ENCODE measurements at regions not wholly inside any gene's neighbourhood (a gene's known extent, or its start where the extent isn't known, plus 50 kb on each side); places are given as distances from the start of the nearest gene placed in this dataset.

- TF ChIP-seq CTCF (IDR thresholded peaks at IDR 0.05; ENCODE audit: insufficient read depth, low read depth, low read length, missing control alignments), result no peak
- no peak overlapping the region for H3K4me3 ChIP-seq (ENCODE audit: low read depth, low read length)
- DNase-seq (ENCODE audit: low read depth), result no peak
Observed at GRCh38 chr6:186340-186965, 105.8 kb upstream of the DUSP22 start.

- no peak overlapping the region for H3K4me3 ChIP-seq (ENCODE audit: low read depth, low read length)
- no peak for TF ChIP-seq CTCF (IDR thresholded peaks at IDR 0.05; ENCODE audit: insufficient read depth, low read depth, low read length, missing control alignments)
- DNase-seq (ENCODE audit: low read depth), result no peak
Observed at GRCh38 chr6:187210-187861, 105.0 kb upstream of the DUSP22 start.

- TF ChIP-seq CTCF (IDR thresholded peaks at IDR 0.05; ENCODE audit: insufficient read depth, low read depth, low read length, missing control alignments), result peak; percentile 97
- peak overlapping the region; percentile 31 for H3K4me3 ChIP-seq (ENCODE audit: low read depth, low read length)
- DNase-seq (ENCODE audit: low read depth), result peak; percentile 96
Observed at GRCh38 chr6:188821-189655, 103.2 kb upstream of the DUSP22 start.

GRCh38 chr6:189676-190075 lies 102.6 kb upstream of the DUSP22 start:
- peak overlapping the region; percentile 31 for H3K4me3 ChIP-seq (ENCODE audit: low read depth, low read length)
- DNase-seq (ENCODE audit: low read depth), result peak; percentile 63
- TF ChIP-seq CTCF (IDR thresholded peaks at IDR 0.05; ENCODE audit: insufficient read depth, low read depth, low read length, missing control alignments), result no peak

- no peak overlapping the region for H3K4me3 ChIP-seq (ENCODE audit: low read depth, low read length)
- DNase-seq (ENCODE audit: low read depth), result peak; percentile 54
- peak; percentile 33 for TF ChIP-seq CTCF (IDR thresholded peaks at IDR 0.05; ENCODE audit: insufficient read depth, low read depth, low read length, missing control alignments)
Observed at GRCh38 chr6:190596-191395, 101.5 kb upstream of the DUSP22 start.

- no peak for TF ChIP-seq CTCF (IDR thresholded peaks at IDR 0.05; ENCODE audit: insufficient read depth, low read depth, low read length, missing control alignments)
- no peak for DNase-seq (ENCODE audit: low read depth)
- H3K4me3 ChIP-seq (ENCODE audit: low read depth, low read length), result no peak overlapping the region
Observed at GRCh38 chr6:191487-192312, 100.6 kb upstream of the DUSP22 start.

All from GM12865 (cell line).